Activated CD4-positive, alpha-beta memory T cell treated with anti-CD3 and anti-CD28 coated beads, Interleukin-2, amount 10 ng/mL, durations not matched to agents 7 days and 5 days (primary cell): ENCODE measurements at regions not wholly inside any gene's neighbourhood (a gene's known extent, or its start where the extent isn't known, plus 50 kb on each side); places are given as distances from the start of the nearest gene placed in this dataset.

ENCODE experiments used
- CTCF ChIA-PET: fragments of 350-600 bp; sonication (Branson Sonifier 250); formaldehyde crosslinking; loops from one replicate; lab custom pipeline; 2021; ENCODE audit warnings: antibody characterized with exemption, inconsistent platforms; lab: Charles Lee
- POLR2A ChIA-PET: fragments of 350-600 bp; sonication (Branson Sonifier 250); formaldehyde crosslinking; loops from one replicate; lab custom pipeline; 2021; ENCODE audit warnings: antibody characterized with exemption; lab: Charles Lee
- DNase-seq: peaks from one replicate; pipeline ENCODE4 v3.0.0-alpha.2; 2020
- H3K27ac Mint-ChIP-seq: one replicate; pipeline ENCODE4 v1.8.0; 2021; ENCODE audit warnings: mild to moderate bottlenecking, mixed read lengths
- H3K27me3 Mint-ChIP-seq: one replicate; pipeline ENCODE4 v1.8.0; 2021; ENCODE audit warnings: mixed read lengths
- H3K36me3 Mint-ChIP-seq: one replicate; pipeline ENCODE4 v1.8.0; 2021; ENCODE audit warnings: low read depth, mixed read lengths
- H3K4me1 Mint-ChIP-seq: one replicate; pipeline ENCODE4 v1.8.0; 2021; ENCODE audit warnings: mixed read lengths
- H3K4me3 Mint-ChIP-seq: one replicate; pipeline ENCODE4 v1.8.0; 2021; ENCODE audit warnings: mild to moderate bottlenecking, mixed read lengths
- H3K9me3 Mint-ChIP-seq: one replicate; pipeline ENCODE4 v1.8.0; 2021; ENCODE audit warnings: mixed read lengths

DNA sequence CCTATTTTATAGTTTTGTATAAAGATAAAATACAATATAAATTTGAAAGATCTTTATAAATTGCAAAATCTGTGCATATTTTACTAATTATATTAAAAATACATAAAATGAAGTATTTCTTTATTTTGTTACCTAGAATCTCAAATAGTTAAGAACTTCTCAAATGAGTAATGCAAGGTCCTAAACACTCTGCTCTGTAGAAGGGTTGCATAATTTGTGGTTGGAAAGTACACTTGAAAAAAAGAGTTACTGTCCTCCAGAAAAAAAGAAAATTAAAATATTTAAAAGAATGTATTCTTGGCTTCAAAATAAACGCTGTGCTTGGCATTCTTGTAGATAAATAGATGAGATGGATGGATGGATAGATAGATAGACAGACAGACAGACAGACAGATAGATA, 428.8 kb upstream of the CDH6 start:
- H3K4me3 Mint-ChIP-seq: no peak overlapping the region

DNA sequence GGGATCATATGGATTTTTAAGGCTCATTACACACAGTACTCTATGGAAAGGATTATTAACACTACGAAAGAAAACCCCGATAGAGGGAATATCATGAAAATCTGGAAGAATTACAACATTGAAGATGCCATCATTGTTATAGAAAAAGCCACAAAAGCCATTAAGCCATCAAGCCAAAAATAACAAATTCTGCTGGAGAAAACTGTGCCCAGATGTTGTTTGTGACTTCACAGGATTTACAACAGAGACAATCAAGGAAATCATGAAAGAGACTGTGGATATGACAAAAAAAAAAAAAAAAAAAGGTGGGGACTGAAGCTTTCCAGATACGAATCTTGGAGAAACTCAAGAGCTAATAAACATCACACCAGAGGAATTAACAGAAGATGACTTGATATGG, 433.8 kb upstream of the CDH6 start:
- Mint-ChIP-seq H3K27me3 (no peaks in the 10 kb centered on the region), H3K27ac (no peak overlapping the region), H3K4me3 (no peak overlapping the region), H3K4me1 (no peaks in the 10 kb centered on the region), H3K36me3 (no peaks in the 10 kb centered on the region), H3K9me3 (peaks cover 14% of the 10 kb centered on the region)
- DNase-seq: no peak
- POLR2A ChIA-PET: no interaction called here
- CTCF ChIA-PET: no interaction called here

More for the DNA sequence above, 428.8 kb upstream of the CDH6 start:
- Mint-ChIP-seq H3K27ac (no peak overlapping the region), H3K9me3 (peaks cover 2% of the 10 kb centered on the region), H3K4me1 (no peaks in the 10 kb centered on the region), H3K36me3 (no peaks in the 10 kb centered on the region), H3K27me3 (no peaks in the 10 kb centered on the region)
- DNase-seq: no peak
- CTCF ChIA-PET: no interaction called here
- POLR2A ChIA-PET: no interaction called here

DNA sequence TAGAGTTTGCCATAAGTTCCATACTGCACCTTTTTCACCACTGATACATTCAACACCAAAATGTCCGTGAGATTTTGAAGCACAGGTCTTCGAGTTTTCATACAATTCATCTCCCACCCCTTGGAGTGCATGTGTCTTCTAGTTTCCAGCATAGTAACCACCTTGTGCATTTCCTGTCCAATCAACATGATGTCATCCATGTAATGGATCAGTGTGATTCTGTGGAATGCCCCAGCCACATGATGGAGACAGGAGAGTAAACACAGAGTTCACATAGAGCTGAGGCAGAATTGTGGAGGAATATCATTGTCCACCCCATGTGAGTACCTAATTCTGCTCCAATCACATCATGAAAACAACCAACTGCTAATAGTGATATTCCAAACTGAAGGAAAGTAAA, 441.5 kb upstream of the CDH6 start:
- DNase-seq: no peak
- ChIA-PET CTCF (no interaction called here), POLR2A (no interaction called here)
- H3K27me3 Mint-ChIP-seq: no peaks in the 10 kb centered on the region
- no peak overlapping the region for H3K4me3 Mint-ChIP-seq
- H3K36me3 Mint-ChIP-seq: no peaks in the 10 kb centered on the region
- H3K27ac Mint-ChIP-seq: no peak overlapping the region
- H3K4me1 Mint-ChIP-seq: no peaks in the 10 kb centered on the region
- H3K9me3 Mint-ChIP-seq: peaks cover 12% of the 10 kb centered on the region

DNA sequence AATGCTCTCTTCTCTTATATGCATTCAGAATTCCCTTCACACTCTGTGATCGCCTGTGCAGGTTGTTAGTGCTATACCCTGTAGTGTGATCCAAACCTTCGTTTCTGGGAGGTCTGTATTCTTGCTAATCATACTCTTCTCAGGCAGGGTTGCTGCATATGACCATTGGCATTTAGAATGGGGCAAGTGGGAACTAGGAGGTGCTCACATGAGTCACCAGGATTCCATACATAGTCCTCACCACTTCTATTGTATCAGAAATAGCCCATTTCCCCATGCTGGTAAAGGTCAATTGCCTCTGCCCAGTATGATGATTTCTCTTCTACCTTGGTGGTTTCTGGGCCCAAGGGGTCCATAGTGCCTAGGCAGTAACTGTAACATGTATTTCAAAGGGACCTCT, 443.5 kb upstream of the CDH6 start:
- Mint-ChIP-seq H3K36me3 (no peaks in the 10 kb centered on the region), H3K27ac (no peak overlapping the region), H3K4me1 (no peaks in the 10 kb centered on the region), H3K4me3 (no peak overlapping the region), H3K27me3 (no peaks in the 10 kb centered on the region), H3K9me3 (peaks cover 15% of the 10 kb centered on the region)
- ChIA-PET CTCF (no interaction called here), POLR2A (no interaction called here)
- no peak for DNase-seq

DNA sequence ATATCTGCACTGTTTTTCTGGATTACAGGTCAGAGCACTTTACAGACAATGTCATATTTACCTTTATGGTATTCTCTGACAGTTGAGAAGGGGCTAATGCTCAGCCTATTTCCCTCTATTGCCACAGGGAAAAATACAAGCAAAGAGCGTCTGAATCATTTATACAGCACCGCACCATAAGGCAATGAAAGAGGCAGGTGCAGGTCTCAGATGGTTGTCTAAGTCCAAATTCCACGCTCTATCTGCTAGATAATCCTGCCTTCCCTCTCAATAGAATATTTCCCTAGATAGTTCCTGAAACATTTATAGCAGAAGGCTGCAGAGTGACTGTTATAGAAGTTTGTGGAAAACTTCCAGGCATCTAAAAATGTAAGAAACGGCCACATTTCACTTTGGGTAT, 446.1 kb upstream of the CDH6 start:
- Mint-ChIP-seq H3K9me3 (peaks cover 15% of the 10 kb centered on the region), H3K4me3 (no peak overlapping the region), H3K27ac (no peak overlapping the region), H3K4me1 (no peaks in the 10 kb centered on the region), H3K36me3 (no peaks in the 10 kb centered on the region), H3K27me3 (no peaks in the 10 kb centered on the region)
- CTCF ChIA-PET: no interaction called here
- no peak for DNase-seq
- POLR2A ChIA-PET: no interaction called here

DNA sequence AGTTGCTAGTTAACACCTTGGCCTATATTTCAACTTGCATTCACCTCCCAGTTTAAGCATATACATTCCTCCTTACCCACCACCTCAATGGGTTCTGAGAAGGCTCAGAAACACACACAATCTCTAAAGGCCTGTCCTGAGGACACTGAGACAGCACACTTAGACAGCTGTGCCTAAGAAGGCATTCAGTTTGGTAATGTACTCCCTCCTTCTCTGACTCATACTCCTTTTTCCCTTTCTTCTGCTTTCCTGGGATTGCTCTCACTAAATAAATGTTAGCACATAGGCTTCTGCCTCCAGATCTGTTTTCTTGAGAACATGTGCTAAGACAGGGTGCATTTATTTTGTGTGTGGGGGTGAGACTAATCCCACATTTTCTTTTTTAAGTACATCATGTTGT, 456.8 kb upstream of the CDH6 start:
- ChIA-PET CTCF (no interaction called here), POLR2A (no interaction called here)
- H3K4me1 Mint-ChIP-seq: no peaks in the 10 kb centered on the region
- no peak overlapping the region for H3K4me3 Mint-ChIP-seq
- no peaks in the 10 kb centered on the region for H3K27me3 Mint-ChIP-seq
- no peak for DNase-seq
- peaks cover 1% of the 10 kb centered on the region for H3K9me3 Mint-ChIP-seq
- H3K27ac Mint-ChIP-seq: no peak overlapping the region
- H3K36me3 Mint-ChIP-seq: no peaks in the 10 kb centered on the region

DNA sequence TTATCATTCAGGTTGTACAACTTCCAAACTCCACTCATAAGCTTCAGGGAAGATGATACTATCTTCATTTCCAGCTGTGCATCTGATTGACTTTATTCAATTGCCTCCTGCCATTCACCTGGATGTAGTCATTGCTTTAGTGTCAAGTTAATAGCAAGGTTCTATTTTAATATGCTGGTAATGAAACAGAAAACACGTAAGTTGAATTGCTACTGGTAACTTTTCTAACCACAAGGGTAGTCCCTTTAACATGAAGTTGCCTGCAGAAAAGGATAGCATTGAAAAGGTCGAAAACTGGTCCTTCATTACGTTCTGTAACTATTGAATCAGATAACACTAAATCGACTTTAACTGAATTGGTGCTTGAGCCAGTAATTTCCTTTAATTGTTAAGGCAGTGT, 459.4 kb upstream of the CDH6 start:
- DNase-seq: no peak
- CTCF ChIA-PET: interaction anchor here (0.6 kb wide), 1 partner anchor 9 kb away, joined by 3 read pairs; no protein-coding TSS in a partner anchor
- no peak overlapping the region for H3K27ac Mint-ChIP-seq
- H3K27me3 Mint-ChIP-seq: no peaks in the 10 kb centered on the region
- no peaks in the 10 kb centered on the region for H3K36me3 Mint-ChIP-seq
- POLR2A ChIA-PET: no interaction called here
- no peak overlapping the region for H3K4me3 Mint-ChIP-seq
- H3K4me1 Mint-ChIP-seq: no peaks in the 10 kb centered on the region
- no peaks in the 10 kb centered on the region for H3K9me3 Mint-ChIP-seq

DNA sequence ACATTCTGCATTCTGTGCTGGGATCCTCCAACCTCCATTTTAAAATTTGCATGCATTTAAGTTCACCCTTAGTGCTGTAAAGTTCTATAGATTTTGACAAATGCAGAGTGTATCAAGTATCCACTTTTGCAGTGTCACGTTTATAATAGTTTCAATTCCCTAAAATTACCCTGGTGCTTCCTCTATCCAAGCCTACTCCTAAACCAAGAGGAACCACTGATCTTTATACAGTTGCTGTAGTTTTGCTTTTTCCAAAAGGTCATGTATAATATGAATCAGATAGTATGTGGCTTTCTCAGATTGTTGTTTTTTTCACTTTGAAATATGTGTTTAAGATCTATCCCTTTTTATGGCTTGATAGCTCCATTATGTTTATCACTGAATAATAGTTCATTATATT, 468.4 kb upstream of the CDH6 start:
- no peaks in the 10 kb centered on the region for H3K27me3 Mint-ChIP-seq
- peaks cover 4% of the 10 kb centered on the region for H3K9me3 Mint-ChIP-seq
- CTCF ChIA-PET: interaction anchor here (0.6 kb wide), 1 partner anchor 9 kb away, joined by 3 read pairs; no protein-coding TSS in a partner anchor
- H3K27ac Mint-ChIP-seq: no peak overlapping the region
- POLR2A ChIA-PET: no interaction called here
- no peak overlapping the region for H3K4me3 Mint-ChIP-seq
- no peaks in the 10 kb centered on the region for H3K4me1 Mint-ChIP-seq
- DNase-seq: no peak
- no peaks in the 10 kb centered on the region for H3K36me3 Mint-ChIP-seq

DNA sequence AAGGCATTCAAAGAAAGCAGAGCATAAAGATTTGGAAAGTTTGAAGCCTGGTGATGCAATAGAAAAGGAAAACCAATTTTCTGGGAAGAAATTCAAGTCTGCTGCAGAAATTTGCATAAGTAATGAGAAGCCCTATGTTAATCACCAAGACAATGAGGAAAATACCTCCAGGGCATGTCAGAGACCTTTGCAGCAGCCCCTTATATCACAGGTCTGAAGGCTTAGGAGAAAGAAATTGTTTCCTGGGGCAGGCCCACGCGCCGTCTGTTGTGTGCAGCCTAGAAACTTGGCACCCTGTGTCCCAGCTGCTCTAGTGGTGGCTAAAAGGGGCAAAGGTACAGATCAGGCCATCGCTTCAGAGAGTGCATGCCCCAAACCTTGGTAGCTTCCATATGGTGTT, 495.3 kb upstream of the CDH6 start:
- ChIA-PET CTCF (no interaction called here), POLR2A (no interaction called here)
- Mint-ChIP-seq H3K4me1 (no peaks in the 10 kb centered on the region), H3K36me3 (no peaks in the 10 kb centered on the region), H3K9me3 (peaks cover 24% of the 10 kb centered on the region), H3K27ac (no peak overlapping the region), H3K27me3 (no peaks in the 10 kb centered on the region), H3K4me3 (no peak overlapping the region)
- no peak for DNase-seq

DNA sequence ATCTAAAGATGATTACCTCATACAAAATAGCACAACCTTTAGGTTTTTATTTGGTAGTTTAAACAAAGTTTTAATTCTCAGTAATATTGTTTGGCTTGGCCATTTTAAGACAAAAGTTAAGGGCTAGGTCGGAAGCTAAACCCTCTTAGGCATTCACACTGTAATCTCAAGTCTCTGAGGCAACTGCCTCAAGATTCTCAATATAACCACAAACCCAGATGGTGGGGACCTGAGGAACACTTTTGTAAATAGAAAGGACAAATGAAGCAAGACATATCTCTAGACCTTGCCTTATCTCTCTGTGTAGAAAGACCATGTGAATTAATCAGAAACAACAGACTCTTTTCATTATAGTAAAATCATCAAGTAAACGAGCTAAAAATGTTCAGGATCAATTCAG, 500.2 kb upstream of the CDH6 start:
- peaks cover 17% of the 10 kb centered on the region for H3K9me3 Mint-ChIP-seq
- ChIA-PET CTCF (interaction anchor here (0.7 kb wide), 1 partner anchor 301 kb away, joined by 3 read pairs; no protein-coding TSS in a partner anchor), POLR2A (no interaction called here)
- H3K4me3 Mint-ChIP-seq: no peak overlapping the region
- H3K27ac Mint-ChIP-seq: no peak overlapping the region
- no peaks in the 10 kb centered on the region for H3K36me3 Mint-ChIP-seq
- DNase-seq: no peak
- no peaks in the 10 kb centered on the region for H3K27me3 Mint-ChIP-seq
- H3K4me1 Mint-ChIP-seq: no peaks in the 10 kb centered on the region

DNA sequence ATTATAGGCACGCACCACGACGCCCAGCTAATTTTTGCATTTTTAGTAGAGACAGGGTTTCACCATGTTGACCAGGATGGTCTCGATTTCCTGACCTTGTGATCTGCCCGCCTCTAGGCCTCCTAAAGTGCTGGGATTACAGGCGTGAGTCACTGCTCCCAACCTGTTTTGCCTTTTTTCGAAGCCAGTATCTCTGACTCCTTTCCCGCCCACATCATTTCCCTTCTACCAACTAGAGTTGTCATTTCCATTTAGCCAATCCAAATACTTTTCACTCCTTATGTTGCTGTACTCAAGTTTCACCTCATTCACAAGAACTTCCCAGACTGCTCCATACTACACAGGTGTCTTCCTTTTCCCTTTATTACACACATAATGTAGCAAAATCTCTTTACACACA, 502.6 kb upstream of the CDH6 start:
- Mint-ChIP-seq H3K4me1 (no peaks in the 10 kb centered on the region), H3K27ac (no peak overlapping the region), H3K4me3 (no peak overlapping the region), H3K36me3 (no peaks in the 10 kb centered on the region), H3K27me3 (no peaks in the 10 kb centered on the region), H3K9me3 (peaks cover 5% of the 10 kb centered on the region)
- DNase-seq: no peak
- POLR2A ChIA-PET: no interaction called here
- CTCF ChIA-PET: no interaction called here

DNA sequence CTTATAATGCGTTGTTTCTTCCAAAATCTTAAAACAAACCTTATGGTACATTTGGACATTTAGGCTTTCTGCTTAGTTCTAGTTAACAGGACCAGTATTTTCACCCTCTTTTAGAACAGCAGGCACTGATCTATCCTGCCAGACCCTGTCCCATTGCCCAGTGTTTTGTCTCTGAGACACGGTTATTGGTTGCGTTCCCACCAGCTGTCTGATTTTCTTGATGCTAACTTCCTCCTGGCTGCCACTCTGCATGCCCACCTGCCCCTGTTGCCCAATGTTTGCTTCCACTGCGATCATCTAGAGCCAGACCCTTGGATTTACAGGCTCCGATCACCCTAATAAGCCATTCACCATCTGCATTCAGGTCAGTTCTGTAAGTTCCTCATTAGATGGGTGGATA, 506.0 kb upstream of the CDH6 start:
- Mint-ChIP-seq H3K4me3 (no peak overlapping the region), H3K9me3 (peaks cover 3% of the 10 kb centered on the region), H3K27me3 (no peaks in the 10 kb centered on the region), H3K4me1 (no peaks in the 10 kb centered on the region), H3K36me3 (no peaks in the 10 kb centered on the region), H3K27ac (no peak overlapping the region)
- CTCF ChIA-PET: no interaction called here
- no peak for DNase-seq
- POLR2A ChIA-PET: no interaction called here

DNA sequence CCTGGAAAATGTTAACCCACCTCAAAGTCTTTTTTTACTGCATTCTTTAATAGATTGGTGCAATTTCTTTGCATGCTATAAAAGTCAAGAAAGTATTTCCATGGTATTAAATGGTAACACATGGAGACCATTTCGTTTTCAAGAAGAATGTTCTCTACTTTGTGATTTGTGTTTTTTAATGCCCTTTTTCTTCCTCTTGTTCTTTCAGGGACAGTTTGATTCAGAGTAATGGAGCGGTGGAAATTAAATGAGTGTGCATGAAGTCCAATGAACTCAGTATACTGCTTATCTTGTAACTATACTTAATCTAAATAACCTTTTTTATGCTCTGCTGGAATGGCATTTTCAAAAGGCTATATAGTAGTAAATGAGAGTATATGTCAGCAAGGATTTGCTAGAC, 507.0 kb upstream of the CDH6 start:
- H3K27ac Mint-ChIP-seq: no peak overlapping the region
- H3K4me3 Mint-ChIP-seq: no peak overlapping the region

DNA sequence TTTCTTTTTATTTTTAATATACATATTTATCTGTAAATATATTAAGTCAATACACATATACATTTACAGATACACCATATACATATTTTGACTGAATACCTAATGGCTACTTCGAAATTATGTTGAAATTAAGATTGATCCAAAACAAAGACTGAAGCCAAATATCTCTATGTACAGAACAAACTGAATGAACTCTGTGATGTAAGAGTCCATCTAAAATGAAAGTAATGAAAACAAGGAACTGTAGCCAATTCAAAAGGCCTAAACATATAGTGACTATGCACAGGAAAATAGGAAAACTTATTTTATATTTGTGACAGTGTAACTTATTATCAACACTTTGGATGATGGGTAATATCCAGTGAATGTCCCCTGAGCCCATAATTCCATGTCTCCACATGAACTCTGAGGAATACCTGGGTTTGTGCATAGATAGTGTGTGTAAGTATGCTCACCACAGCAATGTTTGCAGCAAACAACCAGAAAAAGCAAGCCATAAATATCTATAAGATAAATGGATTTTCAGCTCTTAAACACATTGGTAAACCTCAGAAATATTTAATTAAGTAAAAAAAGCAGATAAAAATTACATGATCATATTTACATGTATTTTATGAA, 517.2 kb upstream of the CDH6 start:
- ChIA-PET CTCF (no interaction called here), POLR2A (no interaction called here)
- no peaks in the 10 kb centered on the region for H3K4me1 Mint-ChIP-seq
- no peaks in the 10 kb centered on the region for H3K27me3 Mint-ChIP-seq
- no peak overlapping the region for H3K27ac Mint-ChIP-seq
- DNase-seq: no peak
- no peaks in the 10 kb centered on the region for H3K36me3 Mint-ChIP-seq
- no peak overlapping the region for H3K4me3 Mint-ChIP-seq
- H3K9me3 Mint-ChIP-seq: peaks cover 18% of the 10 kb centered on the region

More for the DNA sequence above, 507.0 kb upstream of the CDH6 start:
- H3K4me1 Mint-ChIP-seq: no peaks in the 10 kb centered on the region
- H3K36me3 Mint-ChIP-seq: no peaks in the 10 kb centered on the region
- no peaks in the 10 kb centered on the region for H3K27me3 Mint-ChIP-seq
- ChIA-PET CTCF (no interaction called here), POLR2A (no interaction called here)
- H3K9me3 Mint-ChIP-seq: peaks cover 7% of the 10 kb centered on the region
- DNase-seq: no peak
